ENCODE measurements at regions not wholly inside any gene's neighbourhood (a gene's known extent, or its start where the extent isn't known, plus 50 kb on each side); places are given as distances from the start of the nearest gene placed in this dataset.
"Not testable (repeated sequence)": the region's sequence is repeated elsewhere in the genome, so short reads cannot be mapped to it uniquely, and the experiment has no call there.

GRCh38 chr17:22210212-22210611 is 517.9 kb downstream of the KCNJ18 start:
- H3K27ac Mint-ChIP-seq; ATAC-seq (replicated peaks in 1 of 4); H3K27me3 Mint-ChIP-seq; H3K9me3 ChIP-seq; H3K36me3 ChIP-seq (ENCODE audit: control insufficient read depth in 2 of 2, extremely low read depth in 1 of 2, insufficient read depth in 1 of 2, low read length in 1 of 2); H3K4me1 Mint-ChIP-seq; H3K4me1 ChIP-seq (ENCODE audit: control insufficient read depth in 1 of 2, extremely low read depth in 1 of 2, insufficient read depth in 2 of 2, low read length in 2 of 2); H3K4me3 ChIP-seq (ENCODE audit: control insufficient read depth in 1 of 2, extremely low read depth in 1 of 2, low read length in 1 of 2); H3K4me3 Mint-ChIP-seq; H3K27me3 ChIP-seq (replicated peaks in 1 of 2; ENCODE audit: control insufficient read depth in 2 of 2, extremely low read depth in 1 of 2, insufficient read depth in 2 of 2, low read length in 1 of 2); DNase-seq; POLR2A ChIA-PET; H3K27ac ChIP-seq (ENCODE audit: low read length); H3K36me3 Mint-ChIP-seq: not testable (repeated sequence)
- H3K9me3 Mint-ChIP-seq = peaks cover 14 to 30% (median 19%) of the 10 kb centered on the region in 3 donors
- CTCF ChIA-PET = interaction anchor here in 1 of 2 donors (0.7 kb wide), 1 partner anchor 12 kb away, joined by 4 read pairs; no protein-coding TSS in a partner anchor
- WGBS (ENCODE audit: insufficient coverage) = 92% methylated on average over 2 of the region's 12 CpGs

- H3K9me3 ChIP-seq; CTCF ChIA-PET; H3K27me3 ChIP-seq (replicated peaks in 1 of 2; ENCODE audit: control insufficient read depth in 2 of 2, extremely low read depth in 1 of 2, insufficient read depth in 2 of 2, low read length in 1 of 2); ATAC-seq (replicated peaks in 1 of 4); POLR2A ChIA-PET; H3K27ac Mint-ChIP-seq; H3K36me3 Mint-ChIP-seq; H3K4me1 Mint-ChIP-seq; H3K4me1 ChIP-seq (ENCODE audit: control insufficient read depth in 1 of 2, extremely low read depth in 1 of 2, insufficient read depth in 2 of 2, low read length in 2 of 2); H3K27ac ChIP-seq (ENCODE audit: low read length); H3K4me3 ChIP-seq (ENCODE audit: control insufficient read depth in 1 of 2, extremely low read depth in 1 of 2, low read length in 1 of 2); H3K27me3 Mint-ChIP-seq; H3K4me3 Mint-ChIP-seq; DNase-seq; H3K36me3 ChIP-seq (ENCODE audit: control insufficient read depth in 2 of 2, extremely low read depth in 1 of 2, insufficient read depth in 1 of 2, low read length in 1 of 2): not testable (repeated sequence)
- 90% methylated on average over 2 of the region's 4 CpGs for WGBS (ENCODE audit: insufficient coverage)
- H3K9me3 Mint-ChIP-seq = peaks cover 9 to 15% (median 13%) of the 10 kb centered on the region in 3 donors
These were observed 520.8 kb downstream of the KCNJ18 start for GRCh38 chr17:22213169-22213568.

DNA sequence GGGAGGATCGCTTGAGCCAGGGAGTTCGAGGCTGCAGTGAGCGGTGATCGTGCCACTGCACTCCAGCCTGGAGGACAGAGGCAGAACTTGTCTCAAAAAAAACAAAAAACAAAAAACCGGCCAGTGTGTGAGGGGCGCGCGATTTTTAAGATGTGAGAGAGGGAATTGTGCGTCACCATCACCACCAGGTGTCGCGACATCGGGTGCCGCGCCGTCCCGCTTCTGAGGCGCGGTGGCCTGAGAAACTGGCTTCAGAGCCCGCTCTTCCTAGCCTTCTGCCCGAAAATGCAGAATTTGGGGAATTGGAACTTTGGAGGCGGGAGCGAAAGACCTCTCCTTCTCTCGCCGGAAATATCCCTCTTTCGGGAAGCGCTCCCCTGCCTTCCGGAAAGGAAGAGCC is 524.8 kb downstream of the KCNJ18 start:
- Histone ChIP-seq H3K36me3 (ENCODE audit: control insufficient read depth in 2 of 2, extremely low read depth in 1 of 2, insufficient read depth in 1 of 2, low read length in 1 of 2) (no peaks in the 10 kb centered on the region), H3K4me3 (ENCODE audit: control insufficient read depth in 1 of 2, extremely low read depth in 1 of 2, low read length in 1 of 2) (no peak overlapping the region), H3K27me3 (replicated peaks in 1 of 2; ENCODE audit: control insufficient read depth in 2 of 2, extremely low read depth in 1 of 2, insufficient read depth in 2 of 2, low read length in 1 of 2) (no peaks in the 10 kb centered on the region), H3K27ac (ENCODE audit: low read length) (no peak overlapping the region), H3K4me1 (ENCODE audit: control insufficient read depth in 1 of 2, extremely low read depth in 1 of 2, insufficient read depth in 2 of 2, low read length in 2 of 2) (no peaks in the 10 kb centered on the region), H3K9me3 (no peaks in the 10 kb centered on the region)
- no peaks in the 10 kb centered on the region for H3K27me3 Mint-ChIP-seq
- peaks cover 7 to 14% (median 7%) of the 10 kb centered on the region in 3 donors for H3K9me3 Mint-ChIP-seq
- H3K36me3 Mint-ChIP-seq = no peaks in the 10 kb centered on the region
- H3K4me3 Mint-ChIP-seq = no peak overlapping the region
- ATAC-seq (replicated peaks in 1 of 4) (no peak), DNase-seq (no peak)
- 66% methylated on average over 17 of the region's 27 CpGs for WGBS (ENCODE audit: insufficient coverage)
- POLR2A ChIA-PET = no interaction called here
- CTCF ChIA-PET = no interaction called here
- no peaks in the 10 kb centered on the region for H3K4me1 Mint-ChIP-seq
- no peak overlapping the region for H3K27ac Mint-ChIP-seq

GRCh38 chr17:22221344-22221743 is 529.0 kb downstream of the KCNJ18 start:
- H3K27ac Mint-ChIP-seq = no peak overlapping the region
- H3K4me1 Mint-ChIP-seq = no peaks in the 10 kb centered on the region
- Histone ChIP-seq H3K27ac (ENCODE audit: low read length) (no peak overlapping the region), H3K36me3 (ENCODE audit: control insufficient read depth in 2 of 2, extremely low read depth in 1 of 2, insufficient read depth in 1 of 2, low read length in 1 of 2) (no peaks in the 10 kb centered on the region), H3K4me3 (ENCODE audit: control insufficient read depth in 1 of 2, extremely low read depth in 1 of 2, low read length in 1 of 2) (no peak overlapping the region), H3K27me3 (replicated peaks in 1 of 2; ENCODE audit: control insufficient read depth in 2 of 2, extremely low read depth in 1 of 2, insufficient read depth in 2 of 2, low read length in 1 of 2) (no peaks in the 10 kb centered on the region), H3K9me3 (no peaks in the 10 kb centered on the region), H3K4me1 (ENCODE audit: control insufficient read depth in 1 of 2, extremely low read depth in 1 of 2, insufficient read depth in 2 of 2, low read length in 2 of 2) (no peaks in the 10 kb centered on the region)
- H3K36me3 Mint-ChIP-seq = no peaks in the 10 kb centered on the region
- H3K9me3 Mint-ChIP-seq = peaks cover 3 to 9% (median 7%) of the 10 kb centered on the region in 3 donors
- ChIA-PET POLR2A (no interaction called here), CTCF (no interaction called here)
- no peaks in the 10 kb centered on the region for H3K27me3 Mint-ChIP-seq
- 56% methylated on average over 8 of the region's 8 CpGs for WGBS (ENCODE audit: insufficient coverage)
- ATAC-seq (replicated peaks in 1 of 4) (no peak), DNase-seq (no peak)
- H3K4me3 Mint-ChIP-seq = no peak overlapping the region

- H3K27me3 Mint-ChIP-seq; H3K27me3 ChIP-seq (replicated peaks in 1 of 2; ENCODE audit: control insufficient read depth in 2 of 2, extremely low read depth in 1 of 2, insufficient read depth in 2 of 2, low read length in 1 of 2); H3K4me1 Mint-ChIP-seq; H3K9me3 ChIP-seq; H3K4me3 Mint-ChIP-seq; CTCF ChIA-PET; H3K27ac Mint-ChIP-seq; DNase-seq; H3K36me3 ChIP-seq (ENCODE audit: control insufficient read depth in 2 of 2, extremely low read depth in 1 of 2, insufficient read depth in 1 of 2, low read length in 1 of 2); POLR2A ChIA-PET; H3K27ac ChIP-seq (ENCODE audit: low read length); H3K4me3 ChIP-seq (ENCODE audit: control insufficient read depth in 1 of 2, extremely low read depth in 1 of 2, low read length in 1 of 2); ATAC-seq (replicated peaks in 1 of 4); H3K4me1 ChIP-seq (ENCODE audit: control insufficient read depth in 1 of 2, extremely low read depth in 1 of 2, insufficient read depth in 2 of 2, low read length in 2 of 2); H3K36me3 Mint-ChIP-seq: not testable (repeated sequence)
- 100% methylated on average over 3 of the region's 3 CpGs for WGBS (ENCODE audit: insufficient coverage)
- peaks cover 3 to 13% (median 9%) of the 10 kb centered on the region in 3 donors for H3K9me3 Mint-ChIP-seq
These were observed 534.2 kb downstream of the KCNJ18 start for GRCh38 chr17:22226477-22226876.

DNA sequence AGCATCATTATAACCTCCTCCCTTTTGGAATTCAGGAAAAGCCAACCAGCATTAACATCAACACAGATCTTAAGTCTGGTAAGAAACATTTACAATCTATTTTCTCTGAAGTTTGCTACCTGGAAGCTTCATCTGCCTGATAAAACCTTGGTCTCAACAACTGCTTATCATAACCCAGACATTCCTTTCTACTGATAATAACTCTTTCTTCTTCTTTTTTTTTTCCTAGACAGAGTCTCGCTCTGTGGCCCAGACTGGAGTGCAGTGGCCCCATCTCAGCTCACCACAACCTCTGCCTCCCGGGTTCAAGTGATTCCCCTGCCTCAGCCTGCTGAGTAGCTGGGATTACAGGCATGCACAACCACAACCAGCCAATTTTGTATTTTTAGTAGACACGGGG is 534.6 kb downstream of the KCNJ18 start:
- H3K4me1 Mint-ChIP-seq, H3K27me3 Mint-ChIP-seq: not testable (repeated sequence)
- 79% methylated on average over 3 of the region's 3 CpGs for WGBS (ENCODE audit: insufficient coverage)

More for the DNA sequence above, 534.6 kb downstream of the KCNJ18 start:
- H3K4me3 Mint-ChIP-seq; ATAC-seq (replicated peaks in 1 of 4); H3K27ac Mint-ChIP-seq; H3K4me1 ChIP-seq (ENCODE audit: control insufficient read depth in 1 of 2, extremely low read depth in 1 of 2, insufficient read depth in 2 of 2, low read length in 2 of 2); H3K36me3 ChIP-seq (ENCODE audit: control insufficient read depth in 2 of 2, extremely low read depth in 1 of 2, insufficient read depth in 1 of 2, low read length in 1 of 2); H3K36me3 Mint-ChIP-seq; H3K4me3 ChIP-seq (ENCODE audit: control insufficient read depth in 1 of 2, extremely low read depth in 1 of 2, low read length in 1 of 2); H3K27me3 ChIP-seq (replicated peaks in 1 of 2; ENCODE audit: control insufficient read depth in 2 of 2, extremely low read depth in 1 of 2, insufficient read depth in 2 of 2, low read length in 1 of 2); POLR2A ChIA-PET; CTCF ChIA-PET; H3K27ac ChIP-seq (ENCODE audit: low read length); DNase-seq; H3K9me3 ChIP-seq: not testable (repeated sequence)
- H3K9me3 Mint-ChIP-seq = peaks cover 3 to 13% (median 9%) of the 10 kb centered on the region in 3 donors
